ENCODE measurements at regions not wholly inside any gene's neighbourhood (a gene's known extent, or its start where the extent isn't known, plus 50 kb on each side); places are given as distances from the start of the nearest gene placed in this dataset.
A peak's percentile ranks its signal among the peaks of the same experiment; 100 is the strongest.

- H3K36me3 ChIP-seq, result no peaks in the 10 kb centered on the region
- no peak for TF ChIP-seq CTCF (IDR thresholded peaks at IDR 0.05; ENCODE audit: low read depth, low read length)
- peaks cover 3% of the 10 kb centered on the region for H3K4me1 ChIP-seq (ENCODE audit: low read depth)
- H3K27me3 ChIP-seq, result no peaks in the 10 kb centered on the region
- H3K27ac ChIP-seq, result no peak overlapping the region
- DNase-seq (ENCODE audit: low read depth in 1 of 2, low spot score in 1 of 2), result no peak
- H3K9me3 ChIP-seq (ENCODE audit: low read depth), result no peaks in the 10 kb centered on the region
- H3K4me3 ChIP-seq, result no peak overlapping the region
Measured at GRCh38 chr3:182737825-182738224, 55.5 kb upstream of the ATP11B start.

GRCh38 chr3:182738583-182739411 is 54.5 kb upstream of the ATP11B start:
- no peak for DNase-seq (ENCODE audit: low read depth in 1 of 2, low spot score in 1 of 2)
- Histone ChIP-seq H3K36me3 (no peaks in the 10 kb centered on the region), H3K4me1 (ENCODE audit: low read depth) (peaks cover 3% of the 10 kb centered on the region), H3K9me3 (ENCODE audit: low read depth) (no peaks in the 10 kb centered on the region), H3K27me3 (no peaks in the 10 kb centered on the region), H3K4me3 (no peak overlapping the region), H3K27ac (no peak overlapping the region)
- no peak for TF ChIP-seq CTCF (IDR thresholded peaks at IDR 0.05; ENCODE audit: low read depth, low read length)

- Histone ChIP-seq H3K27ac (no peak overlapping the region), H3K36me3 (no peaks in the 10 kb centered on the region), H3K4me3 (no peak overlapping the region), H3K9me3 (ENCODE audit: low read depth) (no peaks in the 10 kb centered on the region), H3K27me3 (no peaks in the 10 kb centered on the region), H3K4me1 (ENCODE audit: low read depth) (peaks cover 3% of the 10 kb centered on the region)
- no peak for TF ChIP-seq CTCF (IDR thresholded peaks at IDR 0.05; ENCODE audit: low read depth, low read length)
- peak in 1 of 2 donors; percentile 49 for DNase-seq (ENCODE audit: low read depth in 1 of 2, low spot score in 1 of 2)
Measured at GRCh38 chr3:182739619-182740018, 53.7 kb upstream of the ATP11B start.

- TF ChIP-seq CTCF (IDR thresholded peaks at IDR 0.05; ENCODE audit: low read depth, low read length), result no peak
- H3K27ac ChIP-seq, result no peak overlapping the region
Measured at GRCh38 chr3:182740710-182741109, 52.6 kb upstream of the ATP11B start.

GRCh38 chr3:182741214-182741613 is 52.1 kb upstream of the ATP11B start:
- DNase-seq (ENCODE audit: low read depth in 1 of 2, low spot score in 1 of 2), result no peak
- H3K36me3 ChIP-seq, result no peaks in the 10 kb centered on the region
- H3K4me1 ChIP-seq (ENCODE audit: low read depth), result peaks cover 3% of the 10 kb centered on the region
- H3K27me3 ChIP-seq, result no peaks in the 10 kb centered on the region
- H3K27ac ChIP-seq, result no peak overlapping the region
- no peaks in the 10 kb centered on the region for H3K9me3 ChIP-seq (ENCODE audit: low read depth)
- H3K4me3 ChIP-seq, result no peak overlapping the region
- no peak for TF ChIP-seq CTCF (IDR thresholded peaks at IDR 0.05; ENCODE audit: low read depth, low read length)

More at GRCh38 chr3:182740710-182741109, 52.6 kb upstream of the ATP11B start:
- no peaks in the 10 kb centered on the region for H3K27me3 ChIP-seq
- no peak for DNase-seq (ENCODE audit: low read depth in 1 of 2, low spot score in 1 of 2)
- H3K36me3 ChIP-seq, result no peaks in the 10 kb centered on the region
- H3K4me1 ChIP-seq (ENCODE audit: low read depth), result peaks cover 3% of the 10 kb centered on the region
- no peak overlapping the region for H3K4me3 ChIP-seq
- no peaks in the 10 kb centered on the region for H3K9me3 ChIP-seq (ENCODE audit: low read depth)
